GM23338 (cell line): ENCODE measurements at regions not wholly inside any gene's neighbourhood (a gene's known extent, or its start where the extent isn't known, plus 50 kb on each side); places are given as distances from the start of the nearest gene placed in this dataset.

Experiments used
- ATAC-seq: fragments of 200-7000 bp; cut with Tn5 transposase; 3 replicates; pipeline ENCODE4 v1.9.1; 2020
- DNase-seq: peaks from one replicate; pipeline ENCODE4 v3.0.0-alpha.2; 2015; ENCODE audit warnings: low spot score
- H2AFZ ChIP-seq: fragments of 200-600 bp; sonication (generic); 2 replicates; pipeline ENCODE4 v1.8.0; 2016; ENCODE audit warnings: antibody characterized with exemption, mild to moderate bottlenecking, moderate library complexity
- H3F3A ChIP-seq: fragments of 200-600 bp; sonication (generic); replicated peaks from 2 replicates; pipeline ENCODE4 v1.8.0; 2017; ENCODE audit warnings: antibody characterized with exemption, mixed run types, low read depth
- H3K27ac ChIP-seq: fragments of 200-600 bp; sonication (generic); 2 replicates; pipeline ENCODE4 v1.6.1; 2016; ENCODE audit warnings: low read depth
- H3K27me3 ChIP-seq: fragments of 200-600 bp; sonication (generic); 2 replicates; pipeline ENCODE4 v1.8.0; 2016; ENCODE audit warnings: mild to moderate bottlenecking, mixed run types, moderate library complexity; ENCODE audit not compliant: insufficient read depth
- H3K36me3 ChIP-seq: fragments of 200-600 bp; sonication (generic); 2 replicates; pipeline ENCODE4 v1.8.0; 2016; ENCODE audit warnings: mild to moderate bottlenecking; ENCODE audit not compliant: insufficient read depth
- H3K4me1 ChIP-seq: fragments of 200-600 bp; sonication (generic); 2 replicates; pipeline ENCODE4 v1.8.0; 2016; ENCODE audit warnings: mild to moderate bottlenecking, moderate library complexity; ENCODE audit not compliant: insufficient read depth
- H3K4me2 ChIP-seq: fragments of 200-600 bp; sonication (generic); 2 replicates; pipeline ENCODE4 v1.7.1; 2017; ENCODE audit warnings: mixed run types
- H3K4me3 ChIP-seq: fragments of 200-600 bp; sonication (generic); 2 replicates; pipeline ENCODE4 v1.6.1; 2016; ENCODE audit warnings: mixed run types
- H3K79me2 ChIP-seq: fragments of 200-600 bp; sonication (generic); replicated peaks from 2 replicates; pipeline ENCODE4 v1.8.0; 2017; ENCODE audit warnings: mild to moderate bottlenecking; ENCODE audit not compliant: insufficient read depth
- H3K9me2 ChIP-seq: fragments of 200-600 bp; sonication (generic); 2 replicates; pipeline ENCODE4 v1.8.0; 2017; ENCODE audit not compliant: insufficient read depth
- H4K20me1 ChIP-seq: fragments of 200-600 bp; sonication (generic); replicated peaks from 2 replicates; pipeline ENCODE4 v1.8.0; 2017; ENCODE audit warnings: mild to moderate bottlenecking; ENCODE audit not compliant: insufficient read depth
- H3K27ac Mint-ChIP-seq: 2 replicates; pipeline ENCODE4 v1.8.0; 2020; ENCODE audit warnings: inconsistent platforms, mild to moderate bottlenecking, moderate library complexity, mixed read lengths
- H3K27me3 Mint-ChIP-seq: 3 replicates; pipeline ENCODE4 v1.8.0; 2022; ENCODE audit warnings: low read depth, mild to moderate bottlenecking, moderate library complexity, mixed read lengths, inconsistent platforms; ENCODE audit not compliant: insufficient read depth, poor library complexity
- H3K36me3 Mint-ChIP-seq: 3 replicates; pipeline ENCODE4 v1.8.0; 2021; ENCODE audit warnings: low read depth, mild to moderate bottlenecking, inconsistent platforms, moderate library complexity, mixed read lengths
- H3K4me1 Mint-ChIP-seq: 3 replicates; pipeline ENCODE4 v1.8.0; 2020; ENCODE audit warnings: mild to moderate bottlenecking, inconsistent platforms, mixed read lengths
- H3K4me3 Mint-ChIP-seq: 3 replicates; pipeline ENCODE4 v1.8.0; 2021; ENCODE audit warnings: moderate library complexity, mild to moderate bottlenecking, inconsistent platforms, mixed read lengths
- H3K9me3 Mint-ChIP-seq: 3 replicates; pipeline ENCODE4 v1.8.0; 2020; ENCODE audit warnings: moderate library complexity, mild to moderate bottlenecking, inconsistent platforms, mixed read lengths
- CREB1 ChIP-seq: fragments of 250-450 bp; sonication (Bioruptor Pico); IDR thresholded peaks from 2 replicates; pipeline ENCODE4 v1.5.0; 2020; ENCODE audit warnings: low read depth, mild to moderate bottlenecking, moderate library complexity
- CTCF ChIP-seq, 2 experiments: fragments of 200-600 bp in 1 of 2; sonication (generic) in 1 of 2; conservative IDR thresholded peaks; 2 replicates each; pipeline versions ENCODE4 v1.5.1 to v1.6.1; 2016 to 2017; ENCODE audit warnings: antibody characterized with exemption in 2 of 2, low read depth in 2 of 2, mild to moderate bottlenecking in 2 of 2, moderate library complexity in 1 of 2
- ETS1 ChIP-seq: IDR thresholded peaks from 2 replicates; pipeline ENCODE4 v1.6.1; 2016; ENCODE audit warnings: antibody characterized with exemption
- EZH2 ChIP-seq: fragments of 200-600 bp; sonication (generic); IDR thresholded peaks from one replicate; pipeline ENCODE4 v1.8.0; 2017; ENCODE audit warnings: antibody characterized with exemption, mild to moderate bottlenecking, low read depth; ENCODE audit not compliant: unreplicated experiment
- EZH2phosphoT487 ChIP-seq: fragments of 200-600 bp; sonication (generic); IDR thresholded peaks from one replicate; pipeline ENCODE4 v1.8.1; 2018; ENCODE audit warnings: antibody characterized with exemption; ENCODE audit not compliant: unreplicated experiment
- NANOG ChIP-seq: IDR thresholded peaks from 2 replicates; pipeline ENCODE4 v1.6.1; 2016; ENCODE audit warnings: antibody characterized with exemption, borderline replicate concordance
- POLR2AphosphoS5 ChIP-seq: IDR thresholded peaks from 2 replicates; pipeline ENCODE4 v1.6.1; 2016; ENCODE audit warnings: antibody characterized with exemption, low read depth
- REST ChIP-seq: IDR thresholded peaks from one replicate; pipeline ENCODE4 v1.6.1; 2018; ENCODE audit warnings: antibody characterized with exemption; ENCODE audit not compliant: unreplicated experiment
- STAT1 ChIP-seq: IDR thresholded peaks from one replicate; pipeline ENCODE4 v1.6.1; 2016; ENCODE audit warnings: antibody characterized with exemption; ENCODE audit not compliant: unreplicated experiment
- ZNF114 ChIP-seq: fragments of 250-450 bp; sonication (Bioruptor Pico); IDR thresholded peaks from 2 replicates; pipeline ENCODE4 v1.5.0; 2020; ENCODE audit warnings: mild to moderate bottlenecking, moderate library complexity
- ZNF462 ChIP-seq: fragments of 250-450 bp; sonication (Bioruptor Pico); IDR thresholded peaks from 2 replicates; pipeline ENCODE4 v1.5.0; 2020; ENCODE audit warnings: mild to moderate bottlenecking, moderate library complexity

GRCh38 chr7:106464651-106465050 is 179.9 kb upstream of the NAMPT start:
- Histone ChIP-seq H3K4me3 (no peak overlapping the region), H3K27me3 (no peaks in the 10 kb centered on the region), H3K9me2 (peaks cover 20% of the 10 kb centered on the region), H3K4me1 (peaks cover 13% of the 10 kb centered on the region), H4K20me1 (no peaks in the 10 kb centered on the region), H3F3A (no peaks in the 10 kb centered on the region), H3K27ac (no peak overlapping the region), H3K4me2 (no peak overlapping the region), H2AFZ (no peak overlapping the region), H3K36me3 (no peaks in the 10 kb centered on the region), H3K79me2 (no peaks in the 10 kb centered on the region)
- Mint-ChIP-seq H3K27me3 (peaks cover 1% of the 10 kb centered on the region), H3K27ac (no peak overlapping the region), H3K4me1 (peaks cover 45% of the 10 kb centered on the region), H3K9me3 (peaks cover 2% of the 10 kb centered on the region; the same call in 2 of the 3 replicates), H3K4me3 (no peak overlapping the region), H3K36me3 (no peaks in the 10 kb centered on the region; the same call in 1 of the 3 replicates)
- TF ChIP-seq ZNF114 (no peak), NANOG (no peak), ZNF462 (no peak), ETS1 (no peak), CREB1 (CRISPR knock-in tag) (no peak), CTCF (conservative IDR thresholded peaks at IDR 0.05; ENCODE audit: low read depth in 2 of 2) (no peak), EZH2phosphoT487 (no peak), POLR2AphosphoS5 (no peak), EZH2 (no peak), STAT1 (no peak), REST (no peak)
- DNase-seq (no peak), ATAC-seq (no peak)
